GM12878 (cell line): ENCODE measurements at regions not wholly inside any gene's neighbourhood (a gene's known extent, or its start where the extent isn't known, plus 50 kb on each side); places are given as distances from the start of the nearest gene placed in this dataset.
"Not testable (repeated sequence)": the region's sequence is repeated elsewhere in the genome, so short reads cannot be mapped to it uniquely, and the experiment has no call there.

Experiments
- ATAC-seq: fragments of 200-7000 bp; cut with Tn5 transposase; 3 replicates; pipeline ENCODE4 v1.9.1; 2020; ENCODE audit warnings: mild to moderate bottlenecking, moderate library complexity
- BruUV-seq: library from RNA; stranded (reverse); fragments of 400-500 nt; replicated peaks from 2 replicates; lab custom pipeline; 2021; lab: Mats Ljungman, UMichigan
- CTCF ChIA-PET: fragments of 300-600 bp; sonication (Branson Sonifier 250); formaldehyde crosslinking; extraction: SDS; loops from one replicate; lab custom pipeline; 2021; ENCODE audit warnings: inconsistent platforms; lab: Yijun Ruan, JAX
- POLR2A ChIA-PET: fragments of 350-600 bp; formaldehyde crosslinking; extraction: SDS; loops from one replicate; lab custom pipeline; 2021; ENCODE audit warnings: inconsistent platforms; lab: Charles Lee
- RAD21 ChIA-PET: fragments of 300-600 bp; sonication (Branson Sonifier 250); formaldehyde crosslinking; loops from one replicate; lab custom pipeline; 2023; ENCODE audit warnings: antibody characterized with exemption; ENCODE audit not compliant: unreplicated experiment; lab: Charles Lee
- SMC1A ChIA-PET: fragments of 300-600 bp; sonication (Branson Sonifier 250); formaldehyde crosslinking; loops from one replicate; lab custom pipeline; 2023; ENCODE audit not compliant: unreplicated experiment, uncharacterized antibody; lab: Charles Lee
- DNase-seq: peaks from one replicate; pipeline ENCODE4 v3.0.0-alpha.2; 2011; ENCODE audit warnings: low read depth, low spot score
- FAIRE-seq: peaks from 3 replicates; lab custom pipeline; 2011; peaks lifted over from hg19 to GRCh38; lab: Jason Lieb, UNC
- H2AFZ ChIP-seq: 2 replicates; pipeline ENCODE4 v1.6.0; 2011; ENCODE audit warnings: low read depth, low read length, control low read depth; ENCODE audit not compliant: control insufficient read depth
- H3K27ac ChIP-seq: 2 replicates; pipeline ENCODE4 v1.5.1; 2011; ENCODE audit warnings: control low read depth; ENCODE audit not compliant: control insufficient read depth, insufficient read depth
- H3K27me3 ChIP-seq, 2 experiments: replicated peaks in 1 of 2; 2 replicates each; pipeline versions ENCODE4 v1.6.0 to v1.6.1; 2011; ENCODE audit warnings: low read length in 1 of 2; ENCODE audit not compliant: control insufficient read depth in 2 of 2, insufficient read depth in 2 of 2
- H3K36me3 ChIP-seq, 2 experiments: 2 replicates each; pipeline ENCODE4 v1.5.1; 2011; ENCODE audit warnings: low read length in 1 of 2; ENCODE audit not compliant: control insufficient read depth in 2 of 2, insufficient read depth in 2 of 2
- H3K4me1 ChIP-seq: 2 replicates; pipeline ENCODE4 v1.6.1; 2011; ENCODE audit warnings: mild to moderate bottlenecking, low read length, moderate library complexity, mixed read lengths; ENCODE audit not compliant: control insufficient read depth, insufficient read depth
- H3K4me2 ChIP-seq: 2 replicates; pipeline ENCODE4 v1.6.0; 2011; ENCODE audit warnings: control low read depth; ENCODE audit not compliant: control insufficient read depth, insufficient read depth
- H3K4me3 ChIP-seq: fragments of 200-600 bp; sonication (generic); 2 replicates; pipeline ENCODE4 v1.5.1; 2016
- H3K79me2 ChIP-seq: 2 replicates; pipeline ENCODE4 v1.6.0; 2011; ENCODE audit warnings: low read length; ENCODE audit not compliant: control insufficient read depth, insufficient read depth
- H3K9ac ChIP-seq: 2 replicates; pipeline ENCODE4 v1.8.0; 2011; ENCODE audit warnings: low read length, control low read depth, mixed read lengths; ENCODE audit not compliant: control insufficient read depth, insufficient read depth
- H3K9me3 ChIP-seq: replicated peaks from 3 replicates; pipeline ENCODE4 v1.5.1; 2011; ENCODE audit warnings: mild to moderate bottlenecking, low read length; ENCODE audit not compliant: control insufficient read depth, insufficient read depth
- H4K20me1 ChIP-seq: 2 replicates; pipeline ENCODE4 v1.6.0; 2011; ENCODE audit not compliant: control insufficient read depth, insufficient read depth
- WGBS: methylation state at CpG from one replicate; pipeline ENCODE4 v1.1.6; 2016; ENCODE audit warnings: low lambda C conversion rate; ENCODE audit not compliant: insufficient replicate concordance, insufficient coverage; ENCODE audit errors: missing lambda C conversion rate; 5-methylcytosine and 5-hydroxymethylcytosine counted together
- in situ Hi-C: fragments of 300-500 bp; cut with MboI; formaldehyde crosslinking; loops from 9 replicates; pipeline ENCODE4 v1.14.3; 2018; ENCODE audit warnings: mixed read lengths
- intact Hi-C: fragments of 100-400 bp; cut with micrococcal nuclease; formaldehyde crosslinking; loops from one replicate; pipeline ENCODE4 v1.14.2; 2022; ENCODE audit not compliant: unreplicated experiment

- H3K9me3 ChIP-seq, H3K27ac ChIP-seq, FAIRE-seq, SMC1A ChIA-PET, H3K4me2 ChIP-seq, H2AFZ ChIP-seq, H3K27me3 ChIP-seq, CTCF ChIA-PET, H3K9ac ChIP-seq, ATAC-seq, H3K4me3 ChIP-seq, RAD21 ChIA-PET, in situ Hi-C loops, H3K36me3 ChIP-seq, intact Hi-C loops, POLR2A ChIA-PET, H4K20me1 ChIP-seq, BruUV-seq, H3K4me1 ChIP-seq, H3K79me2 ChIP-seq, DNase-seq: not testable (repeated sequence)
- no CpG with 5 or more reads among the region's 11 CpGs for WGBS
These were observed 4388.0 kb upstream of the TPTE start for GRCh38 chr21:6133373-6133772.

GRCh38 chr21:6133852-6134630, 4387.3 kb upstream of the TPTE start:
- FAIRE-seq, H4K20me1 ChIP-seq, H3K9me3 ChIP-seq, H3K36me3 ChIP-seq, H3K4me1 ChIP-seq, BruUV-seq, DNase-seq, ATAC-seq, H2AFZ ChIP-seq, intact Hi-C loops, H3K79me2 ChIP-seq, H3K27ac ChIP-seq, H3K4me2 ChIP-seq, SMC1A ChIA-PET, H3K27me3 ChIP-seq, POLR2A ChIA-PET, CTCF ChIA-PET, RAD21 ChIA-PET, H3K9ac ChIP-seq, H3K4me3 ChIP-seq, in situ Hi-C loops: not testable (repeated sequence)
- no CpG with 5 or more reads among the region's 22 CpGs for WGBS

GRCh38 chr21:6136732-6137131, 4384.7 kb upstream of the TPTE start:
- BruUV-seq, result not testable (repeated sequence)

More at GRCh38 chr21:6136732-6137131, 4384.7 kb upstream of the TPTE start:
- H2AFZ ChIP-seq, H3K9me3 ChIP-seq, H3K4me3 ChIP-seq, H3K27me3 ChIP-seq, H3K79me2 ChIP-seq, in situ Hi-C loops, FAIRE-seq, H3K36me3 ChIP-seq, H3K27ac ChIP-seq, SMC1A ChIA-PET, H4K20me1 ChIP-seq, CTCF ChIA-PET, RAD21 ChIA-PET, H3K4me2 ChIP-seq, H3K9ac ChIP-seq, ATAC-seq, intact Hi-C loops, H3K4me1 ChIP-seq, POLR2A ChIA-PET, DNase-seq: not testable (repeated sequence)
- no CpG with 5 or more reads among the region's 11 CpGs for WGBS
